ENCODE measurements at regions not wholly inside any gene's neighbourhood (a gene's known extent, or its start where the extent isn't known, plus 50 kb on each side); places are given as distances from the start of the nearest gene placed in this dataset.

DNA sequence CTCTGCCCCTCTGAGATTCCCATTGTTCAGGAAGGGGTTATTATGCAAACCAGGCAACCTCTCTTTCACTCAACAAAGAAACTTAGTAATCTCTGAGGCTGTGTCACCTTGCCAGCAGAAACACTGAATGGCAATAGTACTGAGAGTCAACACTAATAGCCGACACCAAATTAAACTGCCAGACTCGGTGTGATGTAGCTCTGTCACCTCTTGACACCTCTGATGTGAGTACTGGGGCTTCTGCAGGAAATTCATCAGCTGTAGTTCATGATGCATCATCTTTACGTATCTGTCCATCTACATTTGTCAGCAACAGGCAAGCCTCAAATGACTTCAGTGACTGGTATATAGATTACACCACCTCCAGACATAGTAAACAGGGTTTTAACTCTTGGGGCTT lies 65.0 kb upstream of the ONECUT1 start:
- no peak for DNase-seq (ENCODE audit: low read depth)
- TF ChIP-seq, protein P1, sequence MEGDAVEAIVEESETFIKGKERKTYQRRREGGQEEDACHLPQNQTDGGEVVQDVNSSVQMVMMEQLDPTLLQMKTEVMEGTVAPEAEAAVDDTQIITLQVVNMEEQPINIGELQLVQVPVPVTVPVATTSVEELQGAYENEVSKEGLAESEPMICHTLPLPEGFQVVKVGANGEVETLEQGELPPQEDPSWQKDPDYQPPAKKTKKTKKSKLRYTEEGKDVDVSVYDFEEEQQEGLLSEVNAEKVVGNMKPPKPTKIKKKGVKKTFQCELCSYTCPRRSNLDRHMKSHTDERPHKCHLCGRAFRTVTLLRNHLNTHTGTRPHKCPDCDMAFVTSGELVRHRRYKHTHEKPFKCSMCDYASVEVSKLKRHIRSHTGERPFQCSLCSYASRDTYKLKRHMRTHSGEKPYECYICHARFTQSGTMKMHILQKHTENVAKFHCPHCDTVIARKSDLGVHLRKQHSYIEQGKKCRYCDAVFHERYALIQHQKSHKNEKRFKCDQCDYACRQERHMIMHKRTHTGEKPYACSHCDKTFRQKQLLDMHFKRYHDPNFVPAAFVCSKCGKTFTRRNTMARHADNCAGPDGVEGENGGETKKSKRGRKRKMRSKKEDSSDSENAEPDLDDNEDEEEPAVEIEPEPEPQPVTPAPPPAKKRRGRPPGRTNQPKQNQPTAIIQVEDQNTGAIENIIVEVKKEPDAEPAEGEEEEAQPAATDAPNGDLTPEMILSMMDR (IDR thresholded peaks at IDR 0.05; ENCODE audit: low read depth, low read length, missing control alignments), result no peak
- no peak overlapping the region for H3K4me3 ChIP-seq (ENCODE audit: low read depth, low read length)
- in situ Hi-C loops (cut with HindIII; ENCODE audit: low sequenced_read_pairs), result no loop called here

DNA sequence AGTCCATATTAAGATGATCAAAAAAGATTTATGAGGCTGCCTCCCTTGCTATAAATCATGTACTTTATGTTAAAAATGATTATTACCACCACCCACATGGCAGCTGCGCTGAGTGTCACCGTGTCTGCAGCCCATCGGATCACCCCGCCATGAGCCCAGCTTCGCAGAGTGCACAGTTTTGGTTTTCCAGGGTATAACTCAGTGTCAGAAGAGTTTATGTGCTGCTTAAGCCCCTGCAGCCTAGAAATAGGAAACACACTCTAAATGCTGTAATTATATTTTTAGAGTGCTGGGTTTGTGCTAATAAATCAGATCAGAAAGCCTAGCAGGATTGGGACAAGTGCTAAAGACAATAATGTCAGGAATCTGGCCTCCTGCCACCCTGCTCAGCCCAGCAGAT lies 54.7 kb upstream of the ONECUT1 start:
- DNase-seq (ENCODE audit: low read depth), result no peak
- in situ Hi-C loops (cut with HindIII; ENCODE audit: low sequenced_read_pairs), result no loop called here

More for the DNA sequence above, 54.7 kb upstream of the ONECUT1 start:
- TF ChIP-seq, protein P1 (IDR thresholded peaks at IDR 0.05; ENCODE audit: low read depth, low read length, missing control alignments), result no peak
- no peak overlapping the region for H3K4me3 ChIP-seq (ENCODE audit: low read depth, low read length)
